ENCODE measurements at regions not wholly inside any gene's neighbourhood (a gene's known extent, or its start where the extent isn't known, plus 50 kb on each side); places are given as distances from the start of the nearest gene placed in this dataset.

DNA sequence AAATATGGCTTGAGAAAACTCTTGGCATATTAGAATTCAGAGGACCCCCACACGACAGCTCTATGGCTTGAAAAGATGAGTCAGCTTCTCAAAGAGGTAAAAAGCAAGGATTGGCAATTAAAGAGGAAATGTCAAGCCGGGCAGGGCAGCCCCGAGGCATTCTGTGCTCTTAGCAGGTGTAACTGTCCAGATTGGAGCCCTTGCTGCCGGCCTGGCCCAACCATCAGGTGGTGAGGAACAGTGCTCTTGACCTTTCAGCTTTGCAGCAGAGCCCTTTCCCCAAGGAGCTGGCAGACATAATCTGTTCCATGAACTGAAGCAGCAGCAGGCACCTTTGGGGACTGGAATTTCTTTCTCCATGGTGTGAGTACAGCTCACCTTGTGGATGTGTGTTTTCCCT, 287.8 kb downstream of the UTP18 start:
- no peak for DNase-seq (ENCODE audit: low spot score)

DNA sequence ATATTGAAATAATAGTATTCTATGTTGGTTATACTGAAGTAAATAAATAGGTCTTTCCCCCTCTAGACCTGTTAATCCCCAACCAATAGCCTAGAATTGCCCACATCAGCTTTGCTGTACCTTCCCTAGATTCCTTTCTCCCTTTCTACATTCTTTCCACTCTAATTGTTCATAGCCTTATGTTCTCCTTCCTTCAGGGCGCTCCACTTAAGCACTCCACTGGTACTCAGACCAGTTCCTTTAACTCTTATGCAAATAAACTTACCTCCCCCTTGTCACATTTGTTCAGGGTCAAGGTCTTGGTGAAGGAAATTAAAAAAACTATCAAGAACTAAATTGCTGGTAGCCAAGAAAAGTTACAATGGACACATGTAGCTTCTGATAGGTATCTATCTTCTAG, 294.8 kb downstream of the UTP18 start:
- DNase-seq (ENCODE audit: low spot score) = no peak

DNA sequence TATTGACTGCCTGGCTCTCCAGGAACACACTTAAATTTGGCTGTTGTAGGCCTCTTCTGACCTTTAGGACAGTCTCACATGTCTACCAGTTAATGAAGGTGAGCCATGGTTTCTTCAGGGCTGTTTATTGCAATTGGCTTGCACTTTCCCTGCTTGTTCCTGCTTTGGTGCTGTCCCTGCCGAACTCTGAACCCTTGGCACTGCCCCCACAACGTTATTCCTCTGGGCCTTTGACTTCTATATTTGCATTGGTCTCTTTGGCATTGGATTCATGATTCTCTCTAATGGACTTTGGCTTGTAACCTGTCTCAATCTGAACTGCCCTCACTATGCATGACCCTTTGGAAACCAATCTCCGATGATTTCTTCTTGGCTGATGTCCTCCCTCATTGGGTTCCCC, 299.4 kb downstream of the UTP18 start:
- no peak for DNase-seq (ENCODE audit: low spot score)

DNA sequence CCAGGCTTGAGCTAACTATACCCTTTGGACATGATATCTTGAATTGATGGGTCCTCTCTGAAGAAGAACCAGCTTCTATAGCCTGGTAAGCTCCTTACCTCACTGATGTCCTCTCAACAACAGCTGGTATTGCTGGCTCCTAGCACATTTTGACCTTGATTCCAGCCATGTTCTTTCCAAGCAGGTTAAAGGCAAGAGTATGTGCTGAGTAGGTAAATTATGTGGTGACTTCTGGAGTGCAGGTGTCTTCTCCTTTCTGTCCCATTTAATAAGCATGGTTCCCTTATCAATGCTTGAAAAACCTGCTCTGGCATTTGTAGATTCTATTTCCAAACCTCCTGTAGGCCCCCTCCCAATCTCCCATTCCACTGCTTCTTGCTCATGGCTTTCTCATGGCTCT, 300.1 kb downstream of the UTP18 start:
- no peak for DNase-seq (ENCODE audit: low spot score)

DNA sequence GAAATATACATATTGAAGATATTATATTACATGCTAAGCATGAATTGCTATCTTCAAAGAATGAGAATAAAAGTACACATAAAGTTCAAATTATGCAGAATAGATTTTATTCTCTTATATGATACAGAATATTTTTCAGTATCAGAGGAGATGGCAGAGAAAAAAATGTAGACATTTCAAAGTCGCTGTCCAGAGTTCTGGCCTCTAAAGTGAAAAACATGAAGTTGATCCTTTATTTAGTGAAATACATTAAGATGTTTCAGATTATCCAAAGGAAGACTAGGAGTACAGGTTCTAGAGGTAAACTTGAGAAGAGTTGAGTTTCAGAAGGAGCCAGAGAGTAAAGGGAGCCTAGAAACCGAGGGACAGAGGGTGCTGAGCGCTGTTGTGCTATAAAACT, 303.6 kb downstream of the UTP18 start:
- DNase-seq (ENCODE audit: low spot score) = no peak

DNA sequence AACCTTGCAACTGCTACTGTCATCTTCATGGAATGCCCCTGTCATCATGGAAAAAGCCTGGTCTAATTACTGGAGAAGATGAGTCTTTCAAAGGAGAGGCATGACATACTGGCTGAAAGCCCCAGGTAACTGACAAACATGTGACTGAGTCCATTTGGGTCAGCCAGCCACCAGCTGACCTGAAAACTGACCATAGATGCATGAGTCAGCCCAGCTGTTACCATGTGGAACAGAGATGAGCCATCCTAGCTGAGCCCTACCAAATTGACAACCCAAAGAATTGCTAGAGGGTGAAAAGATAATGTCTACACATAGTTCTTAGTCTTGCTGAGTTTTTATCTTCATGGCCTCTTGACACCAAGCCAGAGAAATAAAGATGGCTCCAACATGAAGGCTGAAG, 311.8 kb downstream of the UTP18 start:
- DNase-seq (ENCODE audit: low spot score) = no peak

Measured in mesenteric fat pad (tissue), 1 donor.